Activated CD8-positive, alpha-beta memory T cell treated with anti-CD3 and anti-CD28 coated beads, Interleukin-2, amount 50 U/mL, for 24 hours (primary cell): ENCODE measurements at regions not wholly inside any gene's neighbourhood (a gene's known extent, or its start where the extent isn't known, plus 50 kb on each side); places are given as distances from the start of the nearest gene placed in this dataset.
"Not testable (repeated sequence)": the region's sequence is repeated elsewhere in the genome, so short reads cannot be mapped to it uniquely, and the experiment has no call there.

ENCODE experiments used
- DNase-seq: peaks from one replicate; pipeline ENCODE4 v3.0.0-alpha.2; 2020; ENCODE audit errors: extremely low read depth

- no peak for DNase-seq
Observed at GRCh38 chr7:69232445-69233376, 365.6 kb upstream of the AUTS2 start.

GRCh38 chr7:69237541-69237940, 360.7 kb upstream of the AUTS2 start:
- DNase-seq = no peak

GRCh38 chr7:69243016-69243415, 355.3 kb upstream of the AUTS2 start:
- DNase-seq = no peak

- no peak for DNase-seq
Observed at GRCh38 chr7:69244701-69245100, 353.6 kb upstream of the AUTS2 start.

- no peak for DNase-seq
Observed at GRCh38 chr7:69245646-69246045, 352.6 kb upstream of the AUTS2 start.

GRCh38 chr7:69246758-69247157, 351.5 kb upstream of the AUTS2 start:
- DNase-seq = no peak

GRCh38 chr7:69248382-69248828, 349.9 kb upstream of the AUTS2 start:
- DNase-seq = not testable (repeated sequence)

- DNase-seq = no peak
Observed at GRCh38 chr7:69250958-69251357, 347.3 kb upstream of the AUTS2 start.

GRCh38 chr7:69254643-69255042, 343.6 kb upstream of the AUTS2 start:
- DNase-seq = no peak

GRCh38 chr7:69256634-69257081, 341.6 kb upstream of the AUTS2 start:
- DNase-seq = no peak

- no peak for DNase-seq
Observed at GRCh38 chr7:69257592-69257991, 340.7 kb upstream of the AUTS2 start.

- DNase-seq = no peak
Observed at GRCh38 chr7:69259445-69259844, 338.8 kb upstream of the AUTS2 start.

GRCh38 chr7:69260023-69260422, 338.3 kb upstream of the AUTS2 start:
- no peak for DNase-seq

GRCh38 chr7:69263550-69263949, 334.7 kb upstream of the AUTS2 start:
- no peak for DNase-seq

- no peak for DNase-seq
Observed at GRCh38 chr7:69269806-69270205, 328.5 kb upstream of the AUTS2 start.

- no peak for DNase-seq
Observed at GRCh38 chr7:69272101-69272500, 326.2 kb upstream of the AUTS2 start.

GRCh38 chr7:69276011-69276729, 322.1 kb upstream of the AUTS2 start:
- no peak for DNase-seq

- DNase-seq = no peak
Observed at GRCh38 chr7:69277366-69277765, 320.9 kb upstream of the AUTS2 start.

- no peak for DNase-seq
Observed at GRCh38 chr7:69282946-69283345, 315.3 kb upstream of the AUTS2 start.

GRCh38 chr7:69283421-69283820, 314.9 kb upstream of the AUTS2 start:
- no peak for DNase-seq

GRCh38 chr7:69285854-69286253, 312.4 kb upstream of the AUTS2 start:
- no peak for DNase-seq

- DNase-seq = no peak
Observed at GRCh38 chr7:69295977-69296376, 302.3 kb upstream of the AUTS2 start.

GRCh38 chr7:69301253-69301652, 297.0 kb upstream of the AUTS2 start:
- DNase-seq = no peak
